ENCODE measurements at regions not wholly inside any gene's neighbourhood (a gene's known extent, or its start where the extent isn't known, plus 50 kb on each side); places are given as distances from the start of the nearest gene placed in this dataset.
A peak's percentile ranks its signal among the peaks of the same experiment; 100 is the strongest.

- Mint-ChIP-seq H3K4me1 (peaks cover 19 to 23% (median 22%) of the 10 kb centered on the region in 3 donors), H3K9me3 (no peaks in the 10 kb centered on the region), H3K27me3 (peaks cover 2% of the 10 kb centered on the region), H3K4me3 (peak overlapping the region in 2 of 4 donors; percentile 19 to 72), H3K36me3 (no peaks in the 10 kb centered on the region), H3K27ac (no peak overlapping the region)
Measured at GRCh38 chr16:85312174-85312573, 199.9 kb upstream of the CIBAR2 start.

- Mint-ChIP-seq H3K36me3 (peaks cover 2% of the 10 kb centered on the region), H3K27me3 (peaks cover 2% of the 10 kb centered on the region), H3K27ac (peak overlapping the region in 1 of 3 donors; percentile 35), H3K4me3 (no peak overlapping the region), H3K4me1 (peaks cover 19 to 21% (median 19%) of the 10 kb centered on the region in 3 donors), H3K9me3 (no peaks in the 10 kb centered on the region)
Measured at GRCh38 chr16:85312642-85313525, 200.6 kb upstream of the CIBAR2 start.

GRCh38 chr16:85313526-85314301 is 201.4 kb upstream of the CIBAR2 start:
- Mint-ChIP-seq H3K9me3 (no peaks in the 10 kb centered on the region), H3K36me3 (peaks cover 2% of the 10 kb centered on the region), H3K27ac (peak overlapping the region in 1 of 3 donors; percentile 35), H3K27me3 (peaks cover 2% of the 10 kb centered on the region), H3K4me3 (no peak overlapping the region), H3K4me1 (peaks cover 13 to 14% (median 13%) of the 10 kb centered on the region in 3 donors)

GRCh38 chr16:85314512-85314971 is 202.3 kb upstream of the CIBAR2 start:
- Mint-ChIP-seq H3K9me3 (no peaks in the 10 kb centered on the region), H3K4me3 (no peak overlapping the region), H3K27me3 (peaks cover 2% of the 10 kb centered on the region), H3K27ac (no peak overlapping the region), H3K36me3 (peaks cover 2% of the 10 kb centered on the region), H3K4me1 (peaks cover 7 to 11% (median 9%) of the 10 kb centered on the region in 3 donors)

- Mint-ChIP-seq H3K9me3 (no peaks in the 10 kb centered on the region), H3K27me3 (peaks cover 2% of the 10 kb centered on the region), H3K4me1 (peaks cover 0 to 7% (median 7%) of the 10 kb centered on the region in 3 donors), H3K36me3 (peaks cover 2% of the 10 kb centered on the region), H3K4me3 (no peak overlapping the region), H3K27ac (no peak overlapping the region)
Measured at GRCh38 chr16:85315866-85316265, 203.6 kb upstream of the CIBAR2 start.

- H3K9me3 Mint-ChIP-seq, result no peaks in the 10 kb centered on the region
- H3K27ac Mint-ChIP-seq, result no peak overlapping the region
- H3K4me3 Mint-ChIP-seq, result no peak overlapping the region
- H3K4me1 Mint-ChIP-seq, result peaks cover 0 to 3% (median 2%) of the 10 kb centered on the region in 3 donors
- H3K27me3 Mint-ChIP-seq, result no peaks in the 10 kb centered on the region
- peaks cover 2% of the 10 kb centered on the region for H3K36me3 Mint-ChIP-seq
Measured at GRCh38 chr16:85316321-85316919, 204.1 kb upstream of the CIBAR2 start.

- Mint-ChIP-seq H3K27ac (no peak overlapping the region), H3K4me1 (no peaks in the 10 kb centered on the region), H3K9me3 (no peaks in the 10 kb centered on the region), H3K27me3 (no peaks in the 10 kb centered on the region), H3K36me3 (peaks cover 2% of the 10 kb centered on the region), H3K4me3 (no peak overlapping the region)
Measured at GRCh38 chr16:85316944-85317343, 204.7 kb upstream of the CIBAR2 start.

- Mint-ChIP-seq H3K4me3 (no peak overlapping the region), H3K9me3 (no peaks in the 10 kb centered on the region), H3K4me1 (no peaks in the 10 kb centered on the region), H3K36me3 (peaks cover 2% of the 10 kb centered on the region), H3K27ac (no peak overlapping the region), H3K27me3 (no peaks in the 10 kb centered on the region)
Measured at GRCh38 chr16:85317704-85318103, 205.4 kb upstream of the CIBAR2 start.

- peaks cover 0 to 4% (median 3%) of the 10 kb centered on the region in 3 donors for H3K9me3 Mint-ChIP-seq
- H3K27me3 Mint-ChIP-seq, result no peaks in the 10 kb centered on the region
- no peak overlapping the region for H3K4me3 Mint-ChIP-seq
- no peak overlapping the region for H3K27ac Mint-ChIP-seq
- H3K4me1 Mint-ChIP-seq, result no peaks in the 10 kb centered on the region
- H3K36me3 Mint-ChIP-seq, result peaks cover 3% of the 10 kb centered on the region
Measured at GRCh38 chr16:85319208-85319983, 207.1 kb upstream of the CIBAR2 start.

GRCh38 chr16:85319984-85320440 is 207.7 kb upstream of the CIBAR2 start:
- Mint-ChIP-seq H3K36me3 (peaks cover 3% of the 10 kb centered on the region), H3K4me1 (peaks cover 0 to 2% (median 0%) of the 10 kb centered on the region in 3 donors), H3K27me3 (no peaks in the 10 kb centered on the region), H3K27ac (no peak overlapping the region), H3K4me3 (no peak overlapping the region), H3K9me3 (peaks cover 0 to 4% (median 3%) of the 10 kb centered on the region in 3 donors)

- peaks cover 0 to 2% (median 0%) of the 10 kb centered on the region in 3 donors for H3K4me1 Mint-ChIP-seq
- H3K27me3 Mint-ChIP-seq, result no peaks in the 10 kb centered on the region
- H3K36me3 Mint-ChIP-seq, result peaks cover 3% of the 10 kb centered on the region
- H3K4me3 Mint-ChIP-seq, result no peak overlapping the region
- H3K27ac Mint-ChIP-seq, result no peak overlapping the region
- peaks cover 0 to 4% (median 3%) of the 10 kb centered on the region in 3 donors for H3K9me3 Mint-ChIP-seq
Measured at GRCh38 chr16:85320677-85321385, 208.6 kb upstream of the CIBAR2 start.

GRCh38 chr16:85321509-85322271 is 209.4 kb upstream of the CIBAR2 start:
- Mint-ChIP-seq H3K4me1 (peaks cover 0 to 2% (median 2%) of the 10 kb centered on the region in 3 donors), H3K36me3 (peaks cover 3% of the 10 kb centered on the region), H3K27ac (no peak overlapping the region), H3K4me3 (no peak overlapping the region), H3K27me3 (no peaks in the 10 kb centered on the region), H3K9me3 (peaks cover 3 to 4% (median 3%) of the 10 kb centered on the region in 3 donors)
